ENCODE measurements at regions not wholly inside any gene's neighbourhood (a gene's known extent, or its start where the extent isn't known, plus 50 kb on each side); places are given as distances from the start of the nearest gene placed in this dataset.

GRCh38 chr1:4275083-4275482 is 375.0 kb upstream of the C1orf174 start:
- no peak overlapping the region for H3K27ac ChIP-seq (ENCODE audit: low read depth, low read length)
- peaks cover 7% of the 10 kb centered on the region for H3K9me3 Mint-ChIP-seq (ENCODE audit: unreplicated experiment)
- H3K79me2 ChIP-seq (ENCODE audit: insufficient read depth, low read length) = no peaks in the 10 kb centered on the region

DNA sequence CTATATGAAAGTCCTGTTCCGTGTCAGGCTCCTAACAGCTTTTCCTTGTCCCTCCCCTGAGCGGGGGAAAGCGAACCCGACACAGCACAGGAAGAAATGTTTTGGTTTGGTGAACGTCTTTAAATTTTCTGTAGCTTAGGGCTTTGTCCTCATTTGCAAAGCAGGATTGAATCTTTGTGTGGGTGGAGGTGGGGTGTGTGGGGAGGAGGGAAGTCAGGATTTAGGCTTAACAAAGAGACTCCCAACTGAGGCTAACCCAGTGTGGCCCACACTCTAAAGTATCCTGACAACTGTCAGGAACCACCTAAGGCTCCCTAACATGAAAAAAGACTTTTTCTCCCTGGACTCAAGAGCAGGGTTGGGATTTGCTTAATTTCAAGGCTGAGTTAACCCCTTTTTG is 376.2 kb upstream of the C1orf174 start:
- DNase-seq (ENCODE audit: low read depth) = no peak
- Histone ChIP-seq H3K4me1 (ENCODE audit: insufficient read depth, low read length) (no peaks in the 10 kb centered on the region), H3K4me2 (ENCODE audit: low read length) (no peak overlapping the region), H4K20me1 (ENCODE audit: insufficient read depth, low read length) (no peaks in the 10 kb centered on the region), H3K27ac (ENCODE audit: low read depth, low read length) (no peak overlapping the region), H3K9me3 (ENCODE audit: insufficient read depth, low read depth, low read length) (peaks cover 20% of the 10 kb centered on the region), H3K27me3 (ENCODE audit: insufficient read depth, low read length) (no peaks in the 10 kb centered on the region), H3K4me3 (ENCODE audit: insufficient read depth, low read depth, low read length) (no peak overlapping the region), H3K9ac (ENCODE audit: low read length) (no peak overlapping the region), H3K79me2 (ENCODE audit: insufficient read depth, low read length) (no peaks in the 10 kb centered on the region), H3K36me3 (ENCODE audit: insufficient read depth, low read length) (no peaks in the 10 kb centered on the region), H2AFZ (ENCODE audit: low read depth, low read length) (no peak overlapping the region)
- H3K4me1 Mint-ChIP-seq (ENCODE audit: low read depth, unreplicated experiment) = no peaks in the 10 kb centered on the region
- H3K27me3 Mint-ChIP-seq (ENCODE audit: low read depth, unreplicated experiment) = peaks cover 4% of the 10 kb centered on the region
- no peak overlapping the region for H3K4me3 Mint-ChIP-seq (ENCODE audit: unreplicated experiment)
- no peaks in the 10 kb centered on the region for H3K36me3 Mint-ChIP-seq (ENCODE audit: low read depth, unreplicated experiment)
- peaks cover 8% of the 10 kb centered on the region for H3K9me3 Mint-ChIP-seq (ENCODE audit: unreplicated experiment)
- TF ChIP-seq EZH2 (IDR thresholded peaks at IDR 0.05; ENCODE audit: insufficient read depth, low read length) = no peak
- TF ChIP-seq CTCF (IDR thresholded peaks at IDR 0.05; ENCODE audit: insufficient read depth, low read depth, low read length) = no peak
- no peak overlapping the region for H3K27ac Mint-ChIP-seq (ENCODE audit: unreplicated experiment)
- no peak for FAIRE-seq

More at GRCh38 chr1:4275083-4275482, 375.0 kb upstream of the C1orf174 start:
- peaks cover 19% of the 10 kb centered on the region for H3K9me3 ChIP-seq (ENCODE audit: insufficient read depth, low read depth, low read length)
- H3K4me1 ChIP-seq (ENCODE audit: insufficient read depth, low read length) = no peaks in the 10 kb centered on the region
- no peak overlapping the region for H3K4me2 ChIP-seq (ENCODE audit: low read length)
- H3K27ac Mint-ChIP-seq (ENCODE audit: unreplicated experiment) = no peak overlapping the region
- TF ChIP-seq CTCF (IDR thresholded peaks at IDR 0.05; ENCODE audit: insufficient read depth, low read depth, low read length) (no peak), EZH2 (IDR thresholded peaks at IDR 0.05; ENCODE audit: insufficient read depth, low read length) (no peak)
- H3K36me3 Mint-ChIP-seq (ENCODE audit: low read depth, unreplicated experiment) = no peaks in the 10 kb centered on the region
- peaks cover 4% of the 10 kb centered on the region for H3K27me3 Mint-ChIP-seq (ENCODE audit: low read depth, unreplicated experiment)
- no peaks in the 10 kb centered on the region for H3K27me3 ChIP-seq (ENCODE audit: insufficient read depth, low read length)
- H3K9ac ChIP-seq (ENCODE audit: low read length) = no peak overlapping the region
- H3K4me3 ChIP-seq (ENCODE audit: insufficient read depth, low read depth, low read length) = no peak overlapping the region
- FAIRE-seq = no peak
- no peak overlapping the region for H3K4me3 Mint-ChIP-seq (ENCODE audit: unreplicated experiment)
- DNase-seq (ENCODE audit: low read depth) = no peak
- no peak overlapping the region for H2AFZ ChIP-seq (ENCODE audit: low read depth, low read length)
- H4K20me1 ChIP-seq (ENCODE audit: insufficient read depth, low read length) = no peaks in the 10 kb centered on the region
- H3K36me3 ChIP-seq (ENCODE audit: insufficient read depth, low read length) = no peaks in the 10 kb centered on the region
- no peaks in the 10 kb centered on the region for H3K4me1 Mint-ChIP-seq (ENCODE audit: low read depth, unreplicated experiment)

DNA sequence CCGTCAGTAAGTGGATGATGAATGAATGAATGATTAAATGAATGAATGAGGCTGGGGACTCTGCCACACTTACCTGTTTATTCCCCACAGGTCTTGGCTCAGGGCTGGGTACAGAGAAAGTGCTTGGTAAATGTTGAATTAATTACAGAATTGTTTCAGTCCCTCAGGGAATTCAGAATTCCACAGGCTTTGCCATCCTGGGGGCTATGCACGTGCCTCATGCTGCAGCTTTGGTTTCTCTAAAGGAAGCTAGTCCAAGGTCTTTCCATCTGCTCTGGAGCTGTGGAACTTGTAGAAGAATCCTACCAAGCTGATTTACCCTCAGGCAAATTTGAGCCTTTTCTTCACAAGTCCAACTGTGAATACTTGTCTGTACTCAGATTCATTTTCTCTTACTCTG is 376.8 kb upstream of the AJAP1 start:
- Histone ChIP-seq H3K4me1 (ENCODE audit: insufficient read depth, low read length) (no peaks in the 10 kb centered on the region), H3K36me3 (ENCODE audit: insufficient read depth, low read length) (no peaks in the 10 kb centered on the region), H3K27me3 (ENCODE audit: insufficient read depth, low read length) (no peaks in the 10 kb centered on the region), H3K4me3 (ENCODE audit: insufficient read depth, low read depth, low read length) (no peak overlapping the region), H2AFZ (ENCODE audit: low read depth, low read length) (no peak overlapping the region), H3K9ac (ENCODE audit: low read length) (no peak overlapping the region), H3K79me2 (ENCODE audit: insufficient read depth, low read length) (no peaks in the 10 kb centered on the region), H4K20me1 (ENCODE audit: insufficient read depth, low read length) (no peaks in the 10 kb centered on the region), H3K9me3 (ENCODE audit: insufficient read depth, low read depth, low read length) (peaks cover 18% of the 10 kb centered on the region), H3K4me2 (ENCODE audit: low read length) (no peak overlapping the region), H3K27ac (ENCODE audit: low read depth, low read length) (no peak overlapping the region)
- no peak for DNase-seq (ENCODE audit: low read depth)
- Mint-ChIP-seq H3K27me3 (ENCODE audit: low read depth, unreplicated experiment) (peaks cover 2% of the 10 kb centered on the region), H3K36me3 (ENCODE audit: low read depth, unreplicated experiment) (no peaks in the 10 kb centered on the region), H3K9me3 (ENCODE audit: unreplicated experiment) (peaks cover 12% of the 10 kb centered on the region), H3K4me3 (ENCODE audit: unreplicated experiment) (no peak overlapping the region), H3K27ac (ENCODE audit: unreplicated experiment) (no peak overlapping the region), H3K4me1 (ENCODE audit: low read depth, unreplicated experiment) (no peaks in the 10 kb centered on the region)
- no peak for TF ChIP-seq EZH2 (IDR thresholded peaks at IDR 0.05; ENCODE audit: insufficient read depth, low read length)
- no peak for TF ChIP-seq CTCF (IDR thresholded peaks at IDR 0.05; ENCODE audit: insufficient read depth, low read depth, low read length)
- FAIRE-seq = no peak
